HEK293 (cell line): ENCODE measurements at regions not wholly inside any gene's neighbourhood (a gene's known extent, or its start where the extent isn't known, plus 50 kb on each side); places are given as distances from the start of the nearest gene placed in this dataset.

Experiments
- CTCF ChIA-PET: fragments of 350-600 bp; formaldehyde crosslinking; extraction: SDS; loops from one replicate; lab custom pipeline; 2021; ENCODE audit warnings: antibody characterized with exemption; lab: Yijun Ruan, JAX
- POLR2A ChIA-PET: fragments of 300-600 bp; formaldehyde crosslinking; extraction: SDS; loops from one replicate; lab custom pipeline; 2020; ENCODE audit warnings: antibody characterized with exemption, inconsistent platforms; lab: Yijun Ruan, JAX
- H3K27ac ChIP-seq: fragments of 200-500 bp; sonication (Bioruptor generic); 2 replicates; pipeline ENCODE4 v1.5.1; 2014; ENCODE audit warnings: low read depth, low read length, control low read depth, inconsistent platforms; ENCODE audit errors: extremely low read depth
- H3K36me3 ChIP-seq, 2 experiments: fragments of 200-500 bp in 1 of 2; sonication (Bioruptor generic) in 1 of 2; 1 replicate in 1 of 2; 2 replicates in 1 of 2; pipeline ENCODE4 v1.5.1; 2014 to 2017; ENCODE audit warnings: inconsistent platforms in 2 of 2, low read length in 2 of 2; ENCODE audit not compliant: control insufficient read depth in 2 of 2, insufficient read depth in 1 of 2
- H3K4me1 ChIP-seq: fragments of 200-500 bp; sonication (Bioruptor generic); 2 replicates; pipeline ENCODE4 v1.5.1; 2014; ENCODE audit warnings: mild to moderate bottlenecking, low read length, inconsistent platforms; ENCODE audit not compliant: control insufficient read depth, insufficient read depth
- H3K4me3 ChIP-seq: 2 replicates; pipeline ENCODE4 v1.5.1; 2011; ENCODE audit warnings: low read depth, mild to moderate bottlenecking, control low read depth, low read length, moderate library complexity
- H3K9me3 ChIP-seq: fragments of 200-500 bp; sonication (Bioruptor generic); 2 replicates; pipeline ENCODE4 v1.5.1; 2014; ENCODE audit warnings: low read depth, low read length, inconsistent platforms; ENCODE audit not compliant: control insufficient read depth, insufficient read depth
- BCL11A ChIP-seq: fragments of 450-650 bp; formaldehyde crosslinking; IDR thresholded peaks from 2 replicates; pipeline ENCODE4 v1.5.1; 2016; ENCODE audit warnings: low read depth, missing biosample characterization, missing genetic modification characterization
- HOXD13 ChIP-seq: sonication (generic); formaldehyde crosslinking; IDR thresholded peaks from 2 replicates; pipeline ENCODE4 v1.8.0; 2022; ENCODE audit warnings: missing genetic modification reagents, borderline replicate concordance
- KLF1 ChIP-seq: fragments of 450-650 bp; formaldehyde crosslinking; IDR thresholded peaks from 2 replicates; pipeline ENCODE4 v1.5.1; 2016; ENCODE audit warnings: missing biosample characterization, missing genetic modification characterization
- KLF17 ChIP-seq: fragments of 450-650 bp; formaldehyde crosslinking; IDR thresholded peaks from 2 replicates; pipeline ENCODE4 v1.5.1; 2016; ENCODE audit warnings: missing biosample characterization, missing genetic modification characterization
- SCRT2 ChIP-seq: fragments of 450-650 bp; formaldehyde crosslinking; IDR thresholded peaks from 2 replicates; pipeline ENCODE4 v1.5.1; 2016; ENCODE audit warnings: missing biosample characterization, missing genetic modification characterization
- SP2 ChIP-seq: fragments of 450-650 bp; formaldehyde crosslinking; IDR thresholded peaks from 2 replicates; pipeline ENCODE4 v1.5.1; 2016; ENCODE audit warnings: missing biosample characterization, missing genetic modification characterization
- ZBTB17 ChIP-seq: fragments of 450-650 bp; formaldehyde crosslinking; IDR thresholded peaks from 2 replicates; pipeline ENCODE4 v1.5.1; 2016; ENCODE audit warnings: missing biosample characterization, missing genetic modification characterization
- ZBTB48 ChIP-seq: fragments of 450-650 bp; formaldehyde crosslinking; IDR thresholded peaks from 2 replicates; pipeline ENCODE4 v1.5.1; 2016; ENCODE audit warnings: missing biosample characterization, missing genetic modification characterization
- ZNF148 ChIP-seq: fragments of 450-650 bp; formaldehyde crosslinking; IDR thresholded peaks from 2 replicates; pipeline ENCODE4 v1.5.0; 2017; ENCODE audit warnings: missing biosample characterization, missing genetic modification characterization, borderline replicate concordance
- ZNF16 ChIP-seq: fragments of 450-650 bp; formaldehyde crosslinking; IDR thresholded peaks from 2 replicates; pipeline ENCODE4 v1.5.1; 2016; ENCODE audit warnings: low read depth, missing biosample characterization, missing genetic modification characterization
- ZNF211 ChIP-seq: fragments of 450-650 bp; formaldehyde crosslinking; IDR thresholded peaks from 2 replicates; pipeline ENCODE4 v1.5.1; 2016; ENCODE audit warnings: low read depth, missing biosample characterization, missing genetic modification characterization
- ZNF23 ChIP-seq: fragments of 450-650 bp; formaldehyde crosslinking; IDR thresholded peaks from 2 replicates; pipeline ENCODE4 v1.5.1; 2016; ENCODE audit warnings: missing biosample characterization, missing genetic modification characterization, borderline replicate concordance
- ZNF394 ChIP-seq: fragments of 450-650 bp; formaldehyde crosslinking; IDR thresholded peaks from 2 replicates; pipeline ENCODE4 v1.5.1; 2016; ENCODE audit warnings: missing biosample characterization, missing genetic modification characterization, mild to moderate bottlenecking, moderate library complexity, borderline replicate concordance
- ZNF521 ChIP-seq: fragments of 450-650 bp; formaldehyde crosslinking; IDR thresholded peaks from 2 replicates; pipeline ENCODE4 v1.5.1; 2017; ENCODE audit warnings: missing biosample characterization, mild to moderate bottlenecking, missing genetic modification characterization
- ZNF558 ChIP-seq: fragments of 450-650 bp; formaldehyde crosslinking; IDR thresholded peaks from 2 replicates; pipeline ENCODE4 v1.5.1; 2016; ENCODE audit warnings: missing biosample characterization, missing genetic modification characterization
- ZNF654 ChIP-seq: fragments of 450-650 bp; formaldehyde crosslinking; IDR thresholded peaks from 2 replicates; pipeline ENCODE4 v1.5.1; 2016; ENCODE audit warnings: low read depth, missing biosample characterization, missing genetic modification characterization
- TF ChIP-seq, protein P1 (sequence below): fragments of 450-650 bp; formaldehyde crosslinking; IDR thresholded peaks from 2 replicates; pipeline ENCODE4 v1.5.1; 2016; ENCODE audit warnings: missing biosample characterization, missing genetic modification characterization
- TF ChIP-seq, protein P2 (sequence below): fragments of 450-650 bp; formaldehyde crosslinking; IDR thresholded peaks from 2 replicates; pipeline ENCODE4 v1.5.1; 2016; ENCODE audit warnings: missing biosample characterization, missing genetic modification characterization

DNA sequence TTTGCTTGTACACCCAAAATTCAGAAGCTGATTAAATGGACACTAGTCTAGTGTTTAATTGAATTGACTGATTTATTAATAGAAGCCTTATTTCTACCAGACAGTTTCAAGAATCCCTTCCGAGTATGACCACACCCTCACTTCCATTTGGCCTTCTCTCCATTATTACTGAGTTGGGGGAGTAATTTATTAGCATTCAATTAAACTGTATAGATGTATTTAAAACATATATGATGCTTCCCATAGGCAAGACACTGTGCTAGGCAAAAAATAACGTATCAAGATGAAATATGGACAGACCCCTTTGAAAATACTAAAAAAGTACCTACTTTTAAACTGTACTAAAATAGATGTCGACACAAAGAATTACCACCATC, 112.9 kb upstream of the PHACTR1 start:
- Histone ChIP-seq H3K36me3 (no peaks in the 10 kb centered on the region), H3K9me3 (no peaks in the 10 kb centered on the region), H3K27ac (no peak overlapping the region), H3K4me1 (peaks cover 14% of the 10 kb centered on the region), H3K4me3 (no peak overlapping the region)
- CTCF ChIA-PET = interaction anchor here (0.6 to 6.9 kb wide), 35 partner anchors 9 to 1022 kb away, joined by 3 to 75 read pairs (median 5); partner anchors contain the start of gene EDN1
- TF ChIP-seq, protein P1, sequence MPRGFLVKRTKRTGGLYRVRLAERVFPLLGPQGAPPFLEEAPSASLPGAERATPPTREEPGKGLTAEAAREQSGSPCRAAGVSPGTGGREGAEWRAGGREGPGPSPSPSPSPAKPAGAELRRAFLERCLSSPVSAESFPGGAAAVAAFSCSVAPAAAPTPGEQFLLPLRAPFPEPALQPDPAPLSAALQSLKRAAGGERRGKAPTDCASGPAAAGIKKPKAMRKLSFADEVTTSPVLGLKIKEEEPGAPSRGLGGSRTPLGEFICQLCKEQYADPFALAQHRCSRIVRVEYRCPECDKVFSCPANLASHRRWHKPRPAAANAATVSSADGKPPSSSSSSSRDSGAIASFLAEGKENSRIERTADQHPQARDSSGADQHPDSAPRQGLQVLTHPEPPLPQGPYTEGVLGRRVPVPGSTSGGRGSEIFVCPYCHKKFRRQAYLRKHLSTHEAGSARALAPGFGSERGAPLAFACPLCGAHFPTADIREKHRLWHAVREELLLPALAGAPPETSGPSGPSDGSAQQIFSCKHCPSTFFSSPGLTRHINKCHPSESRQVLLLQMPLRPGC (tag by site-specific recombination) = no peak
- TF ChIP-seq ZNF23 (no peak), ZNF16 (tag by site-specific recombination) (no peak), ZNF394 (no peak), ZNF558 (no peak), HOXD13 (CRISPR knock-in tag) (no peak), SP2 (tag by site-specific recombination) (no peak), BCL11A (tag by site-specific recombination) (no peak)
- POLR2A ChIA-PET = interaction anchor here (1.0 kb wide), 1 partner anchor 314 kb away, joined by 4 read pairs; the partner anchor contains the start of gene EDN1

GRCh38 chr6:12605888-12606345, 110.7 kb upstream of the PHACTR1 start:
- H3K36me3 ChIP-seq = no peaks in the 10 kb centered on the region
- TF ChIP-seq ZNF654 (peak; percentile 86), ZNF521 (tag by site-specific recombination) (no peak), SCRT2 (tag by site-specific recombination) (0 out of 2 replicates have a peak, but pooled peaks have one; percentile 20), KLF17 (tag by site-specific recombination) (no peak), ZBTB48 (tag by site-specific recombination) (peak; percentile 74; the same call in 1 of the 2 replicates), ZBTB17 (tag by site-specific recombination) (no peak), KLF1 (no peak), ZNF211 (no peak), ZNF148 (tag by site-specific recombination) (no peak)
- TF ChIP-seq, protein P2, sequence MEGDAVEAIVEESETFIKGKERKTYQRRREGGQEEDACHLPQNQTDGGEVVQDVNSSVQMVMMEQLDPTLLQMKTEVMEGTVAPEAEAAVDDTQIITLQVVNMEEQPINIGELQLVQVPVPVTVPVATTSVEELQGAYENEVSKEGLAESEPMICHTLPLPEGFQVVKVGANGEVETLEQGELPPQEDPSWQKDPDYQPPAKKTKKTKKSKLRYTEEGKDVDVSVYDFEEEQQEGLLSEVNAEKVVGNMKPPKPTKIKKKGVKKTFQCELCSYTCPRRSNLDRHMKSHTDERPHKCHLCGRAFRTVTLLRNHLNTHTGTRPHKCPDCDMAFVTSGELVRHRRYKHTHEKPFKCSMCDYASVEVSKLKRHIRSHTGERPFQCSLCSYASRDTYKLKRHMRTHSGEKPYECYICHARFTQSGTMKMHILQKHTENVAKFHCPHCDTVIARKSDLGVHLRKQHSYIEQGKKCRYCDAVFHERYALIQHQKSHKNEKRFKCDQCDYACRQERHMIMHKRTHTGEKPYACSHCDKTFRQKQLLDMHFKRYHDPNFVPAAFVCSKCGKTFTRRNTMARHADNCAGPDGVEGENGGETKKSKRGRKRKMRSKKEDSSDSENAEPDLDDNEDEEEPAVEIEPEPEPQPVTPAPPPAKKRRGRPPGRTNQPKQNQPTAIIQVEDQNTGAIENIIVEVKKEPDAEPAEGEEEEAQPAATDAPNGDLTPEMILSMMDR = peak; percentile 55; the same call in 1 of the 2 replicates
- CTCF ChIA-PET = interaction anchor here (0.6 to 6.9 kb wide), 41 partner anchors 8 to 1502 kb away, joined by 3 to 82 read pairs (median 3); partner anchors contain the start of gene EDN1
- H3K27ac ChIP-seq = no peak overlapping the region
- H3K9me3 ChIP-seq = no peaks in the 10 kb centered on the region
- H3K4me3 ChIP-seq = no peak overlapping the region
- H3K4me1 ChIP-seq = peaks cover 14% of the 10 kb centered on the region
- POLR2A ChIA-PET = interaction anchor here (0.9 to 1.0 kb wide), 2 partner anchors 282 to 315 kb away, joined by 3 to 8 read pairs; partner anchors contain the start of gene EDN1
